H9 (cell line): ENCODE measurements at regions not wholly inside any gene's neighbourhood (a gene's known extent, or its start where the extent isn't known, plus 50 kb on each side); places are given as distances from the start of the nearest gene placed in this dataset.

ENCODE experiments used
- DNase-seq: peaks from one replicate; pipeline ENCODE4 v3.0.0-alpha.2; 2017
- H2AFZ ChIP-seq: one replicate; pipeline ENCODE4 v1.6.1; 2013; ENCODE audit warnings: mild to moderate bottlenecking, low read length, control low read depth, moderate library complexity
- H2AK5ac ChIP-seq: 2 replicates; pipeline ENCODE4 v1.6.1; 2013; ENCODE audit warnings: low read length, control low read depth, mixed read lengths; ENCODE audit not compliant: insufficient read length
- H2BK120ac ChIP-seq: one replicate; pipeline ENCODE4 v1.6.1; 2013; ENCODE audit warnings: low read depth, mild to moderate bottlenecking, low read length, control low read depth, inconsistent platforms; ENCODE audit not compliant: poor library complexity, severe bottlenecking
- H2BK12ac ChIP-seq: 2 replicates; pipeline ENCODE4 v1.6.1; 2013; ENCODE audit warnings: low read length, control low read depth, mixed read lengths, low read depth; ENCODE audit not compliant: insufficient read length
- H2BK15ac ChIP-seq: 2 replicates; pipeline ENCODE4 v1.6.1; 2013; ENCODE audit warnings: low read depth, low read length, control low read depth
- H2BK20ac ChIP-seq: one replicate; pipeline ENCODE4 v1.6.1; 2013; ENCODE audit warnings: low read depth, mild to moderate bottlenecking, low read length, control low read depth, inconsistent platforms; ENCODE audit not compliant: poor library complexity, severe bottlenecking
- H2BK5ac ChIP-seq: 2 replicates; pipeline ENCODE4 v1.6.1; 2013; ENCODE audit warnings: low read length, control low read depth, mixed read lengths; ENCODE audit not compliant: insufficient read length
- H3K14ac ChIP-seq: 2 replicates; pipeline ENCODE4 v1.6.1; 2013; ENCODE audit warnings: low read length, control low read depth; ENCODE audit not compliant: insufficient read depth
- H3K18ac ChIP-seq: 2 replicates; pipeline ENCODE4 v1.6.1; 2013; ENCODE audit warnings: low read depth, mild to moderate bottlenecking, mixed read lengths, low read length, control low read depth; ENCODE audit not compliant: insufficient read length
- H3K23ac ChIP-seq: 2 replicates; pipeline ENCODE4 v1.6.1; 2013; ENCODE audit warnings: low read length, control low read depth, mixed read lengths, low read depth; ENCODE audit not compliant: insufficient read length
- H3K23me2 ChIP-seq: 2 replicates; pipeline ENCODE4 v1.6.1; 2013; ENCODE audit warnings: low read depth, mild to moderate bottlenecking, mixed read lengths, low read length, control low read depth; ENCODE audit not compliant: insufficient read length, poor library complexity, severe bottlenecking
- H3K27ac ChIP-seq: 2 replicates; pipeline ENCODE4 v1.5.1; 2013; ENCODE audit warnings: low read length, control low read depth, mixed read lengths, low read depth; ENCODE audit not compliant: insufficient read length
- H3K27me3 ChIP-seq: 2 replicates; pipeline ENCODE4 v1.6.1; 2013; ENCODE audit warnings: low read length, control low read depth, inconsistent platforms; ENCODE audit not compliant: insufficient read depth
- H3K4ac ChIP-seq: 2 replicates; pipeline ENCODE4 v1.6.1; 2013; ENCODE audit warnings: low read depth, mild to moderate bottlenecking, control low read depth, inconsistent platforms, low read length, moderate library complexity
- H3K4me1 ChIP-seq: 2 replicates; pipeline ENCODE4 v1.6.1; 2013; ENCODE audit warnings: low read length, control low read depth, inconsistent platforms; ENCODE audit not compliant: insufficient read depth
- H3K4me2 ChIP-seq: 2 replicates; pipeline ENCODE4 v1.6.1; 2013; ENCODE audit warnings: low read length, control low read depth, mixed read lengths; ENCODE audit not compliant: insufficient read length, insufficient read depth
- H3K56ac ChIP-seq: 2 replicates; pipeline ENCODE4 v1.6.1; 2013; ENCODE audit warnings: low read depth, mild to moderate bottlenecking, mixed read lengths, low read length, control low read depth; ENCODE audit not compliant: insufficient read length
- H3K79me1 ChIP-seq: 2 replicates; pipeline ENCODE4 v1.6.1; 2013; ENCODE audit warnings: low read depth, mild to moderate bottlenecking, moderate library complexity, low read length, control low read depth, inconsistent platforms; ENCODE audit not compliant: insufficient read depth, poor library complexity, severe bottlenecking
- H3K79me2 ChIP-seq: 2 replicates; pipeline ENCODE4 v1.6.1; 2013; ENCODE audit warnings: low read length, control low read depth, inconsistent platforms; ENCODE audit not compliant: insufficient read depth
- H3K9ac ChIP-seq: 2 replicates; pipeline ENCODE4 v1.6.1; 2013; ENCODE audit warnings: low read length, control low read depth, mixed read lengths; ENCODE audit not compliant: insufficient read length; ENCODE audit errors: extremely low read depth
- H3K9me3 ChIP-seq: one replicate; pipeline ENCODE4 v1.6.1; 2013; ENCODE audit warnings: low read depth, low read length, inconsistent platforms; ENCODE audit not compliant: control insufficient read depth
- H3T11ph ChIP-seq: one replicate; pipeline ENCODE4 v1.6.1; 2013; ENCODE audit warnings: mild to moderate bottlenecking, low read length, control low read depth, inconsistent platforms
- H4K20me1 ChIP-seq: one replicate; pipeline ENCODE4 v1.6.1; 2013; ENCODE audit not compliant: control insufficient read depth, insufficient read length, insufficient read depth
- H4K5ac ChIP-seq: 2 replicates; pipeline ENCODE4 v1.6.1; 2013; ENCODE audit warnings: low read depth, mild to moderate bottlenecking, mixed read lengths, low read length, control low read depth; ENCODE audit not compliant: insufficient read length
- H4K8ac ChIP-seq: replicated peaks from 2 replicates; pipeline ENCODE4 v1.6.1; 2013; ENCODE audit warnings: low read length, control low read depth, mixed read lengths, low read depth; ENCODE audit not compliant: insufficient read length
- H4K91ac ChIP-seq: 2 replicates; pipeline ENCODE4 v1.6.1; 2013; ENCODE audit warnings: low read depth, mild to moderate bottlenecking, moderate library complexity, mixed read lengths, low read length, control low read depth; ENCODE audit not compliant: insufficient read length
- H3K27ac Mint-ChIP-seq, 3 experiments: 2 replicates in 2 of 3; 3 replicates in 1 of 3; pipeline ENCODE4 v1.8.0; 2020 to 2021; ENCODE audit warnings: mixed read lengths in 3 of 3, mild to moderate bottlenecking in 1 of 3, moderate library complexity in 1 of 3
- H3K27me3 Mint-ChIP-seq: 2 replicates; pipeline ENCODE4 v1.8.0; 2021; ENCODE audit warnings: low read depth, mild to moderate bottlenecking, moderate library complexity, mixed read lengths
- H3K36me3 Mint-ChIP-seq, 3 experiments: 2 replicates in 2 of 3; 3 replicates in 1 of 3; pipeline ENCODE4 v1.8.0; 2020 to 2021; ENCODE audit warnings: low read depth in 3 of 3, mixed read lengths in 3 of 3; ENCODE audit not compliant: insufficient read depth in 1 of 3
- H3K4me1 Mint-ChIP-seq, 2 experiments: 2 replicates each; pipeline ENCODE4 v1.8.0; 2020; ENCODE audit warnings: mixed read lengths in 2 of 2
- H3K4me3 Mint-ChIP-seq, 2 experiments: 2 replicates in 1 of 2; 3 replicates in 1 of 2; pipeline ENCODE4 v1.8.0; 2020 to 2021; ENCODE audit warnings: mild to moderate bottlenecking in 2 of 2, mixed read lengths in 2 of 2, moderate library complexity in 1 of 2
- H3K9me3 Mint-ChIP-seq, 2 experiments: 2 replicates in 1 of 2; 3 replicates in 1 of 2; pipeline ENCODE4 v1.8.0; 2020; ENCODE audit warnings: mild to moderate bottlenecking in 2 of 2, mixed read lengths in 2 of 2, moderate library complexity in 1 of 2
- CTCF ChIP-seq: fragments of 200-600 bp; sonication (generic); conservative IDR thresholded peaks from 3 replicates; pipeline ENCODE4 v1.8.0; 2021; ENCODE audit warnings: antibody characterized with exemption, mild to moderate bottlenecking
- WGBS: extraction: QIAGEN DNeasy Blood & Tissue Kit; methylation state at CpG from one replicate; pipeline ENCODE4 v1.1.7; 2013; ENCODE audit warnings: missing lambda C conversion rate, low lambda C conversion rate, mixed read lengths; ENCODE audit not compliant: insufficient read length; ENCODE audit errors: extremely low coverage; 5-methylcytosine and 5-hydroxymethylcytosine counted together

GRCh38 chr3:177519588-177519987, 322.3 kb upstream of the TBL1XR1 start:
- H3K4me1 Mint-ChIP-seq, result peaks cover 13 to 17% of the 10 kb centered on the region in 2 experiments

More at GRCh38 chr3:177519588-177519987, 322.3 kb upstream of the TBL1XR1 start:
- H4K8ac ChIP-seq, result no peak overlapping the region
- no peak overlapping the region for H2AK5ac ChIP-seq
- TF ChIP-seq CTCF, result no peak
- no peaks in the 10 kb centered on the region for H3K79me2 ChIP-seq
- Mint-ChIP-seq H3K4me3 (no peak overlapping the region), H3K9me3 (no peaks in the 10 kb centered on the region), H3K27ac (no peak overlapping the region), H3K27me3 (peaks cover 3% of the 10 kb centered on the region), H3K36me3 (no peaks in the 10 kb centered on the region)
- H3K9ac ChIP-seq, result no peak overlapping the region
- H3K18ac ChIP-seq, result no peak overlapping the region
- no peak overlapping the region for H3T11ph ChIP-seq
- H3K4ac ChIP-seq, result no peak overlapping the region
- H2AFZ ChIP-seq, result no peak overlapping the region
- H2BK15ac ChIP-seq, result no peak overlapping the region
- H3K4me1 ChIP-seq, result peaks cover 3% of the 10 kb centered on the region; the same call in 1 of the 2 replicates
- no peak overlapping the region for H4K91ac ChIP-seq
- no peak overlapping the region for H3K56ac ChIP-seq
- no CpG with 5 or more reads among the region's 13 CpGs for WGBS
- no peak overlapping the region for H3K23ac ChIP-seq
- no peak overlapping the region for H3K27ac ChIP-seq
- no peaks in the 10 kb centered on the region for H3K79me1 ChIP-seq
- no peaks in the 10 kb centered on the region for H3K27me3 ChIP-seq
- no peak overlapping the region for H4K5ac ChIP-seq
- no peak overlapping the region for H3K4me2 ChIP-seq
- H2BK12ac ChIP-seq, result no peak overlapping the region
- no peak for DNase-seq
- no peak overlapping the region for H2BK20ac ChIP-seq
- no peak overlapping the region for H2BK120ac ChIP-seq
- no peak overlapping the region for H3K14ac ChIP-seq
- no peak overlapping the region for H2BK5ac ChIP-seq
- H3K9me3 ChIP-seq, result no peaks in the 10 kb centered on the region
- H3K23me2 ChIP-seq, result no peaks in the 10 kb centered on the region
- H4K20me1 ChIP-seq, result no peaks in the 10 kb centered on the region
